Spleen (tissue), 11 donors: ENCODE measurements at regions not wholly inside any gene's neighbourhood (a gene's known extent, or its start where the extent isn't known, plus 50 kb on each side); places are given as distances from the start of the nearest gene placed in this dataset.

Source experiments
- DNase-seq: peaks from one replicate; pipeline ENCODE4 v3.0.0-alpha.2; 2020
- H3K27ac ChIP-seq, 8 donors: fragments of 200-600 bp; sonication (generic) in 7 of 8; 1 replicate in 4 of 8; 2 replicates in 4 of 8; pipeline versions ENCODE4 v1.5.0 to v1.8.0; 2016 to 2021; ENCODE audit warnings: inconsistent platforms in 4 of 8, mild to moderate bottlenecking in 4 of 8, moderate library complexity in 1 of 8
- H3K27me3 ChIP-seq, 7 donors: fragments of 200-600 bp; sonication (generic) in 6 of 7; replicated peaks in 1 of 7; 1 replicate in 4 of 7; 2 replicates in 3 of 7; pipeline versions ENCODE4 v1.5.0 to v1.8.0; 2016 to 2021; ENCODE audit warnings: inconsistent platforms in 3 of 7, mild to moderate bottlenecking in 1 of 7
- H3K36me3 ChIP-seq, 6 donors: fragments of 200-600 bp; sonication (generic) in 5 of 6; 1 replicate in 4 of 6; 2 replicates in 2 of 6; pipeline versions ENCODE4 v1.5.0 to v1.8.0; 2016 to 2021; ENCODE audit warnings: inconsistent platforms in 2 of 6
- H3K4me1 ChIP-seq, 6 donors: fragments of 200-600 bp; sonication (generic) in 5 of 6; 1 replicate in 3 of 6; 2 replicates in 3 of 6; pipeline versions ENCODE4 v1.5.0 to v1.8.0; 2016 to 2021; ENCODE audit warnings: inconsistent platforms in 3 of 6
- H3K4me3 ChIP-seq, 8 donors: fragments of 200-600 bp; sonication (generic) in 7 of 8; 1 replicate in 4 of 8; 2 replicates in 4 of 8; pipeline versions ENCODE4 v1.5.0 to v1.8.0; 2016 to 2021; ENCODE audit warnings: inconsistent platforms in 4 of 8, mild to moderate bottlenecking in 4 of 8, moderate library complexity in 2 of 8
- H3K9me3 ChIP-seq, 8 donors: fragments of 200-600 bp; sonication (generic) in 7 of 8; 1 replicate in 4 of 8; 2 replicates in 4 of 8; pipeline versions ENCODE4 v1.5.0 to v1.8.0; 2016 to 2021; ENCODE audit warnings: inconsistent platforms in 4 of 8
- CTCF ChIP-seq, 11 experiments: fragments of 200-600 bp in 7 of 11; fragments of 450-650 bp in 4 of 11; sonication (generic) in 4 of 11; IDR thresholded peaks in 8 of 11; conservative IDR thresholded peaks in 3 of 11; 1 replicate in 7 of 11; 2 replicates in 4 of 11; pipeline versions ENCODE4 v1.4.0 to v1.8.0; 2016 to 2021; ENCODE audit warnings: antibody characterized with exemption in 11 of 11, inconsistent platforms in 4 of 11, mild to moderate bottlenecking in 1 of 11
- POLR2A ChIP-seq, 3 donors: fragments of 450-650 bp; IDR thresholded peaks; one replicate each; pipeline ENCODE4 v1.5.1; 2017; ENCODE audit warnings: antibody characterized with exemption in 3 of 3, mild to moderate bottlenecking in 1 of 3
- POLR2AphosphoS5 ChIP-seq, 3 donors: sonication (generic); formaldehyde crosslinking; IDR thresholded peaks; one replicate each; pipeline ENCODE4 v1.5.1; 2017; ENCODE audit warnings: antibody characterized with exemption in 3 of 3
- WGBS, 5 donors: extraction: QIAGEN DNeasy Blood & Tissue Kit in 3 of 5; methylation state at CpG; one replicate each; pipeline versions ENCODE4 v1.1.5 to v1.1.7; 2013 to 2018; 5-methylcytosine and 5-hydroxymethylcytosine counted together
- intact Hi-C: fragments of 100-400 bp; cut with DNase I; formaldehyde crosslinking; loops from one replicate; pipeline ENCODE4 v1.15.0; 2023; ENCODE audit warnings: low total_unique reads
- donor health status: healthy with polysubstance abuse.
- donor health status: DM: no; HTN: no; CAD: no; lungs with moderate emphysema.
- donor health status: DM: no; HTN: no; CAD: no.
- donor health status: Bipolar disorder and iron deficiency.
- donor health status: healthy.
- donor health status: DM: no; HTN: no; CAD: no.
- donor health status: DM: yes; HTN: yes; CAD: no.

- no peaks in the 10 kb centered on the region for H3K4me1 ChIP-seq
- TF ChIP-seq CTCF (IDR thresholded peaks at IDR 0.05 in 8 of 11, conservative IDR thresholded peaks at IDR 0.05 in 3 of 11) (no peak), POLR2A (IDR thresholded peaks at IDR 0.05) (no peak), POLR2AphosphoS5 (IDR thresholded peaks at IDR 0.05) (no peak)
- no peaks in the 10 kb centered on the region for H3K9me3 ChIP-seq
- H3K27ac ChIP-seq, result no peak overlapping the region
- no peak for DNase-seq
- no peak overlapping the region for H3K4me3 ChIP-seq
- intact Hi-C loops, result no loop called here
- no peaks in the 10 kb centered on the region for H3K36me3 ChIP-seq
- WGBS, 5 donors, result 76 to 94% (median 86%) methylated on average over 3 of the region's 3 CpGs
- H3K27me3 ChIP-seq, result no peaks in the 10 kb centered on the region
Observed at GRCh38 chr3:16686679-16687078, 81.5 kb upstream of the DAZL start.

DNA sequence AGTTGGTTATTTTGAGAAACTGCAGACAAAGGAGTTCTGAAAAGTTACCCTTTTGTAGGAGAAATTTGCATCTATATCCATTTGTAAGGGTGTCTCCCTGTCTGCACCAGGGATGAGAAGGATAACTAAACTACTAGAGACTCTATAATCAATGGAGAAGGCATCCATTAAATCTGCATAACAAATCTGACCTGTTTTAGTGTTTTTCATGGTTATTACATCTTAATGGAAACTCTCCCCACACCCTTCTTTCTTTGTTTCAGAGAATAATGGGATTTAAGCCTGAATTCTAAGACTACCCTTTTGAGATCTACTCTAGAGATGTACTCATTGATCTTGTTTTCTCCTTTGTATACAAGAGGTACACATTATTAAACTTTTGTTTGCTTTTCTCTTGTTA, 82.0 kb upstream of the DAZL start:
- intact Hi-C loops, result no loop called here
- no peak overlapping the region for H3K4me3 ChIP-seq
- no peak overlapping the region for H3K27ac ChIP-seq
- no peaks in the 10 kb centered on the region for H3K9me3 ChIP-seq
- no peaks in the 10 kb centered on the region for H3K27me3 ChIP-seq
- H3K4me1 ChIP-seq, result no peaks in the 10 kb centered on the region
- no peak for DNase-seq
- TF ChIP-seq POLR2A (IDR thresholded peaks at IDR 0.05) (no peak), POLR2AphosphoS5 (IDR thresholded peaks at IDR 0.05) (no peak), CTCF (IDR thresholded peaks at IDR 0.05 in 8 of 11, conservative IDR thresholded peaks at IDR 0.05 in 3 of 11) (no peak)
- H3K36me3 ChIP-seq, result no peaks in the 10 kb centered on the region

- Histone ChIP-seq H3K4me3 (no peak overlapping the region), H3K36me3 (no peaks in the 10 kb centered on the region), H3K27ac (no peak overlapping the region), H3K27me3 (no peaks in the 10 kb centered on the region), H3K4me1 (peaks cover 0 to 25% (median 6%) of the 10 kb centered on the region in 6 donors), H3K9me3 (no peaks in the 10 kb centered on the region)
- no peak for DNase-seq
- 76 to 83% (median 80%) methylated on average over 8 of the region's 8 CpGs for WGBS, 5 donors
- TF ChIP-seq CTCF (IDR thresholded peaks at IDR 0.05 in 8 of 11, conservative IDR thresholded peaks at IDR 0.05 in 3 of 11), result no peak
- TF ChIP-seq POLR2A (IDR thresholded peaks at IDR 0.05), result no peak
- no peak for TF ChIP-seq POLR2AphosphoS5 (IDR thresholded peaks at IDR 0.05)
- intact Hi-C loops, result no loop called here
Observed at GRCh38 chr3:16692486-16693344, 87.5 kb upstream of the DAZL start.

DNA sequence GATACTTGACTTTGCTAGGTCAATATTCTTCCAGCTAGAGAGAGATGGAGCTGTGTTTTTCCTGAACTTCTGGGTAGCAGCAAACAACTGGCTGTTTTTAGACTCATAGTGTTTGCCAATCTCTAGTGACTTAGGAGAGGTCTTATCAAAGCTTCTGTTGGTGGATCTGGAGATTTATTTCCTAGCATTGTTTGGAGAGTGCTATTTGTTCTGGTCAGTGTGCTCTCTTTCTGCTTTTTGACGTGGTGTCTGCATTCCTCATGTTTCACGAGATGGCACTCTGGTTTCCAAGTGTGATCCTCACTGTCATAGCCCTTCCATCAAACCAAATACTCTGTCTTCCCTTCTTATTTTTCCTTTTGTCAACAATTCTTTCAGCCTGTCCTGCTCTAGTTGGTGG, 88.6 kb upstream of the DAZL start:
- intact Hi-C loops, result no loop called here
- H3K27ac ChIP-seq, result no peak overlapping the region
- 65 to 83% (median 76%) methylated on average over 2 of the region's 2 CpGs for WGBS, 5 donors

More for the DNA sequence above, 88.6 kb upstream of the DAZL start:
- no peak for DNase-seq
- no peaks in the 10 kb centered on the region for H3K27me3 ChIP-seq
- H3K9me3 ChIP-seq, result no peaks in the 10 kb centered on the region
- H3K4me1 ChIP-seq, result peaks cover 0 to 36% (median 9%) of the 10 kb centered on the region in 6 donors
- H3K4me3 ChIP-seq, result no peak overlapping the region
- TF ChIP-seq CTCF (IDR thresholded peaks at IDR 0.05 in 8 of 11, conservative IDR thresholded peaks at IDR 0.05 in 3 of 11) (no peak), POLR2AphosphoS5 (IDR thresholded peaks at IDR 0.05) (no peak), POLR2A (IDR thresholded peaks at IDR 0.05) (no peak)
- H3K36me3 ChIP-seq, result no peaks in the 10 kb centered on the region
